PC-3 (cell line): ENCODE measurements at regions not wholly inside any gene's neighbourhood (a gene's known extent, or its start where the extent isn't known, plus 50 kb on each side); places are given as distances from the start of the nearest gene placed in this dataset.

ENCODE experiments used
- EZH2 ChIP-seq: fragments of 300-600 bp; sonication (generic); IDR thresholded peaks from one replicate; pipeline ENCODE4 v1.6.1; 2017; ENCODE audit warnings: antibody characterized with exemption, mild to moderate bottlenecking, low read length; ENCODE audit not compliant: unreplicated experiment
- EZH2phosphoT487 ChIP-seq: fragments of 300-600 bp; sonication (generic); IDR thresholded peaks from 2 replicates; pipeline ENCODE4 v1.6.1; 2018; ENCODE audit warnings: mild to moderate bottlenecking, antibody characterized with exemption, low read length, borderline replicate concordance
- TF ChIP-seq, protein P1 (sequence below): fragments of 300-600 bp; sonication (generic); conservative IDR thresholded peaks from 2 replicates; pipeline ENCODE4 v1.5.1; 2017; ENCODE audit warnings: antibody characterized with exemption, low read depth, mild to moderate bottlenecking, low read length

- TF ChIP-seq EZH2 (no peak), EZH2phosphoT487 (no peak)
- TF ChIP-seq, protein P1, sequence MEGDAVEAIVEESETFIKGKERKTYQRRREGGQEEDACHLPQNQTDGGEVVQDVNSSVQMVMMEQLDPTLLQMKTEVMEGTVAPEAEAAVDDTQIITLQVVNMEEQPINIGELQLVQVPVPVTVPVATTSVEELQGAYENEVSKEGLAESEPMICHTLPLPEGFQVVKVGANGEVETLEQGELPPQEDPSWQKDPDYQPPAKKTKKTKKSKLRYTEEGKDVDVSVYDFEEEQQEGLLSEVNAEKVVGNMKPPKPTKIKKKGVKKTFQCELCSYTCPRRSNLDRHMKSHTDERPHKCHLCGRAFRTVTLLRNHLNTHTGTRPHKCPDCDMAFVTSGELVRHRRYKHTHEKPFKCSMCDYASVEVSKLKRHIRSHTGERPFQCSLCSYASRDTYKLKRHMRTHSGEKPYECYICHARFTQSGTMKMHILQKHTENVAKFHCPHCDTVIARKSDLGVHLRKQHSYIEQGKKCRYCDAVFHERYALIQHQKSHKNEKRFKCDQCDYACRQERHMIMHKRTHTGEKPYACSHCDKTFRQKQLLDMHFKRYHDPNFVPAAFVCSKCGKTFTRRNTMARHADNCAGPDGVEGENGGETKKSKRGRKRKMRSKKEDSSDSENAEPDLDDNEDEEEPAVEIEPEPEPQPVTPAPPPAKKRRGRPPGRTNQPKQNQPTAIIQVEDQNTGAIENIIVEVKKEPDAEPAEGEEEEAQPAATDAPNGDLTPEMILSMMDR, result no peak
Measured at GRCh38 chr4:79739912-79740311, 331.9 kb upstream of the GK2 start.
